Renal cortical epithelial cell (primary cell): ENCODE measurements at regions not wholly inside any gene's neighbourhood (a gene's known extent, or its start where the extent isn't known, plus 50 kb on each side); places are given as distances from the start of the nearest gene placed in this dataset.
"Not testable (repeated sequence)": the region's sequence is repeated elsewhere in the genome, so short reads cannot be mapped to it uniquely, and the experiment has no call there.

ENCODE experiments used
- DNase-seq: peaks from one replicate; pipeline ENCODE4 v3.0.0-alpha.2; 2011; ENCODE audit warnings: low read depth

GRCh38 chr6:12477616-12478015 is 187.5 kb downstream of the EDN1 start:
- no peak for DNase-seq

DNA sequence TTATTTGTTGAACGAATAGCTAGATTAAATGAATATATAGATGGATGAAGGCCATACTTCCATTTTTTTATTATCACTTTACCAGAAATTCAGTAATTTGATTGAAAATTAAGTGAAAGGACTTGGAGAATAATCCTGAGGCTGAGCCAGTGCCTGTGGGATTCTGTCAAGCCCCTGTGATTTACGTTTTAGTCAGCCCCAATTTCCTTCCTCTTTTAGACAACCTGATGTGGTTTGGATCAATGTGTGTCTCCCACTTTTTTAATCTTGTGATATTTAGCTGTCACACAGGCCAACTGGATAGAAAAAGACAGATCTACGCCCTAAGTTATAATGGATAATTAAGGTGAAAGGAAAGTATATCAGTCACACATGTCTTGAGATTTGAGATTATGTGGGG is 188.8 kb downstream of the EDN1 start:
- DNase-seq, result no peak

- DNase-seq, result no peak
These were observed 189.3 kb downstream of the EDN1 start for GRCh38 chr6:12479451-12479850.

GRCh38 chr6:12479881-12480280 is 189.7 kb downstream of the EDN1 start:
- DNase-seq, result no peak

- no peak for DNase-seq
These were observed 190.2 kb downstream of the EDN1 start for GRCh38 chr6:12480379-12480778.

DNA sequence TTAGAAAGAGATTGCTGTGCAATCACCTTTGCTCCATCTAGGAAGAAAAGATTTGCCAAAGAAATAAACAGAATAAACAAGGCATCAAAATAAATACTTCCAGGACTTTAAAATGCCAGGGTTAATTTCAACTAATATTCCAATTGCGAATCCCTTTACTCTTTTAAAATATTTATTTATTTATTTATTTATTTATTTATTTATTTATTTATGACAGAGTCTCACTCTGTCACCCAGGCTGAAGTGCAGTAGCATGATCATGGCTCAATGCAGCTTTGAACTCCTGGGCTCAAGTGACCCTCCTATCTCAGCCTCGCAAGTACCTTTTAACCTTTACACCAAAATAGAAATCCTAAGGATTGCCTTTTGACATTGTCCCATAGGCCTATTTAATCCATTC is 191.1 kb downstream of the EDN1 start:
- DNase-seq, result no peak

DNA sequence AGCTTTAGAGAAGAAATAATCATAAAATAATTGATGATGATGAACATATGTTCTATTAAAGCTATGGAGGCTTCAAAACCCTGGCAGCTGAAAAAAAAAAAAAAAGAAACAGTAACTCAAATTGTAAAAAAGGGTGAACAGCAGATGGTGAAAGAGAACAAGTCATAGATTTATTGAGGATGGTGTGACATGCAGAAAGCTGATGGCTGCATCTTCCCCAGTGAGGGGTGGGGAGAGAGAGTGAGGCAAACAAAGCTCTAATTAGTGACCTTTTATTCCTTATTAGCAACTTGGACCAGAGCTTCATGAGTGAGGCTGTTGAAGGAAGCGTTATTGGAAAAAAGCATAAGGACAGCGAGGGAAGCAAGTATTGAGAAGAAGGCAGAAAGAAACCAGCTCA is 191.7 kb downstream of the EDN1 start:
- DNase-seq, result no peak

DNA sequence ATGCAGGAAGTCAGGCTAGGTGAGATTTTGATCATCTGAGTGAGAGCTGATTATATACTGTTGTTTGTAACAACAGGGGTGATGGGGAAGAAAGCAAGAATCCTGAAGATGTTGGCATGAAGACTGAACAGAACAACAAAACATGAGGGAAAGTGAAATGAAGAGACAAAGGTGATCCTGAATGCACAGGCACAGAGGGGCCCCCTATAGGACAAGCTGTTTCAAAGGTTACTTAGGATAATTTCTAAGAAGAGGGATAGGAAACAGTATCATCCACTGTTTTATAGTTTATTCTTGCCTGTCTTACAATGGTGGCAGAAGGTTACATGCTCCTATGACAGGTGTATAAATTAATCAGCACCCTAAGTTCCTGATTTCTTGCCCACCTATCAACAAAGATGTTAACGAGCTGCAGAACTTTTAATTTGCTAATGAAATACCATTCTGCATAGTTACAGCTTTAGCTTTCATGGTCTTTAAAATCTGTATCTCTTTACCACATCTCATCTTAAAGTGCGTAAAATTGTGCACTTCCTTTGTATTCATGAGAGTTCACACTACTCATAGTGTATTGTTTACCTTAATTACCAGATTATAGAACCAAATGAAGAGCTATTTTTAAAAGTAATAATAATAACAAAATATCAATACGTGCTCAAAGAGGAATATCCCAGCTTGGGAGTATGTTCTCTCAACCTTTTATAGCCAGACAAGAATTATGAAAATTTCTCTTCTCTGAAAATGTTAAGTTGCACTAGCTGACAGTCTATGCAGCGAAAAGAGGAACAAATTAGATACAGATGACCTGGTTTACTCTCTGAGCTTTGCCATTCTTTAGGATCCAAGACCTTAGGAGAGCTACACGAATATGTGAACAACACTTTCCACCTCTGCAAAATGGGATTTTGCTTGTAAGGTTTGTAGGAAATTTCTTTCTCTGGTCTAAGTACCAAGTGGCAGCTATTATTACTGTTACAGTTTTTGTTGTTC is 192.5 kb downstream of the EDN1 start:
- no peak for DNase-seq

DNA sequence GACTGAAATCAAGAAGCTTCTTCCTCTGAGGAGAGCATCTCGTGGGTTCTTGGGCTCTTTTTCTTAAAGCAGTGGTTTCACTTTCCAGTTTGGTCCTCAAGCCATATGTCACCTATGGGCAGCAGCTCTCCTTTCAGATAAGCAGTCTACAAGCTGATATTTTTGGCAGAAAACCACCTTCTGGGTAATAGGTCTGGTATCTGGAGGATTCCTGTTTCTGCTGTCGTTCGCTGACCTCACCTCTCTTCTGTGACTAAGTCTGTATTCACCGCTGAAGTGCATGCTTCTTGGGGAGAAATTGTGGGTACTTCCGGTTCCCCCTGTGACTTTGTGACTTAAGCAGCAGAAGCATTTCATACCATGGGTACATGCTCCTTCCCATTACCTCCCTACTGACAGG is 193.6 kb downstream of the EDN1 start:
- DNase-seq, result peak; percentile 93

- DNase-seq, result no peak
These were observed 194.4 kb downstream of the EDN1 start for GRCh38 chr6:12484519-12484918.

- no peak for DNase-seq
These were observed 195.1 kb downstream of the EDN1 start for GRCh38 chr6:12485226-12485764.

GRCh38 chr6:12485837-12486236 is 195.7 kb downstream of the EDN1 start:
- no peak for DNase-seq

DNA sequence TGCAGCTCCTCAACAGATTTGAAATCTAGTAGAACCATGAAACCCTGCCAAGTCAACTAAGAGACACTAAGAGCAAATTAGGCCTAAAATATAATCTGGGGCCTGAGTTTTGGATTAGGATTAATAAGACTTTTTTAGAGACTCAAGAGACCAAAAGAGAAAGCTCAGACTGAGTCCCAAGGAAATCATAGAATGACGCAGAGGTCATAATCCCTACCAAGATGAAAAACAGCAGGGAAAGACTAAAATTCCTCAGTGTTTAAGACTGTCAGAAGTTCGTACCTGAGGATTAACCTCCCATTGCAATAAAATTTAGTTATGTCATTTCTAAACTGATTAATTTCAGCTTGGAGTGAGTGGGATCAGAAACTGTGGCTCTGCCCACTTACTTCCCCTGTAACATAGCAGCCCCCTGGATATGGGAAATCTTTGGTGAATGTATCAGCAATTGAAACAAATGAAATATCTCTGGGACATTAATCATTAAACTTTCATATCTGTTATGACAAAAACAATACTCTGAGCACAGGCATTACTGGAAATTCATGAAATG is 200.3 kb downstream of the EDN1 start:
- DNase-seq, result no peak

GRCh38 chr6:12490904-12491571 is 200.9 kb downstream of the EDN1 start:
- DNase-seq, result peak; percentile 71

DNA sequence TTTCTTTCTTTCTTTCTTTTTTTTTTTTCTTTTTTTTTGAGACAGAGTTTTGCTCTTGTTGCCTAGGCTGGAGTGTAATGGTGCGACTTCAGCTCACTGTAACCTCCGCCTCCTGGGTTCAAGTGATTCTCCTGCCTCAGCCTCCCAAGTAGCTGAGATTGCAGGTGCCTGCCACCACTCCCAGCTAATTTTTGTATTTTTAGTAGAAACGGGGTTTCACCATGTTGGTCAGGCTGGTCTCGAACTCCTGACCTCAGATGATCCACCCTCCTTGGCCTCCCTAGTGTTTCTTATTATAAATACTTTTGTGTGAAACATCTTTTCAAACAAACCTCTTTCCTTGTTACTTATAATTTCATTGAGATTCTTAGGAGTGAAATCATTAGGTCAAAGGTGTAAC is 202.8 kb downstream of the EDN1 start:
- not testable (repeated sequence) for DNase-seq

DNA sequence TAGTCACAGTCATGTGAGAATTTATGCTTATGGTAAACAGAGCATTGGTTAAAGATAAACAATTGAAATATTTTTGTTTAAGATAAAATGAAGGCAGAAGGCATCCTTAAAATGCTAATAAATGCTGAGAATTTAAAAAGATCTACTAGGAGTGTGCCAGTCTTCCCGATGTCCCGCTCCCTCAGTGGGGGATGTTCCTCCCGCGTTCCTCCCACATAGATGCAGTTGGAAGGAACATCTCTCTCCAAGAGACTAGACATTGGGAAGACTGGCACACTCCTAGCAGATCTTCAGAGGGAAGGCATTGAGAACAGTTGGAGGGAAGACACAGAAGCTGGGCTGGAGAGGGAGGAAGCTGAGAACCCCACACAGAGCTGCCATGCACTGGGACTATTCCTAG is 203.3 kb downstream of the EDN1 start:
- no peak for DNase-seq

- no peak for DNase-seq
These were observed 204.0 kb downstream of the EDN1 start for GRCh38 chr6:12494161-12494560.

GRCh38 chr6:12501990-12502389 is 211.8 kb downstream of the EDN1 start:
- DNase-seq, result no peak

- DNase-seq, result peak; percentile 50
These were observed 212.1 kb upstream of the PHACTR1 start for GRCh38 chr6:12504325-12504966.

DNA sequence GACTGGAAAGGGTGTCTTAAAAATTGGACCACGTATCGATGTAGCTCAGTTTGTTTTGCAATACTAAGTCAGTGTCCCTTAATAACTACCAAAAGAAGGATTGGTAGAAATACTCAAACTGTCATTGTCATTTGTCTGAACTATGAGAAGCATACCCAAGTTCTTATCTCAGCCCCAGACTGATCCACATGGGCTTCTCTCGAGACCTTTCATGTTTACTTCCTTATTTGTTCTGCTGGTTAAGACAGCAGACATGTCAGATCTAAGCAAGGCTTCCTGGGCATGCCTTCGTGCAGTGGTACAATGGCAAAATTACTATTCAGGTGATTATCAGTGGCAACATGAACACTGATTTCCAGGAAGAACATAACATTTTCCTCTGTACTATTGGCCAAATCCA is 211.1 kb upstream of the PHACTR1 start:
- no peak for DNase-seq

DNA sequence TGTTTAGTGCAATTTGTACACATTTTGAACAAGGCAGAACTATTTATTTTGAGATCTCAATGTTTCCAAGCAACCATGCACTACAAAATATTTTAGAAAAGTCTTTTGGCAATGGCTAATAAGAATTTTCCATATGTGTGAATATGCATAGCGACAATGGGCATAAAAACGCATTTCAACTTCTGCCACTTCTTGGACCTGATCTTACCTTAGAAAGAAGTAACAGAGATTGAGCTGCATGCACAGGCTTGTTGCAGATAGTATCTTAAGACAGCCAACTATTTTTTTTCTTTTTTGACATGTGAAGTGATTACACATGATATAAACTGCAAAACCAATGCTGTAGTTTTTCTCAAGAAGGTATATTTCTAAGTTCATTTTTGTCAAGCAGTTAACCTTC is 210.4 kb upstream of the PHACTR1 start:
- DNase-seq, result no peak

GRCh38 chr6:12507636-12508035 is 208.9 kb upstream of the PHACTR1 start:
- DNase-seq, result no peak
